Inferior parietal cortex (tissue), 1 donor: ENCODE measurements at regions not wholly inside any gene's neighbourhood (a gene's known extent, or its start where the extent isn't known, plus 50 kb on each side); places are given as distances from the start of the nearest gene placed in this dataset.

Source experiments
- DNase-seq: peaks from one replicate; pipeline ENCODE4 v3.0.0-alpha.2; 2016; ENCODE audit errors: extremely low spot score

GRCh38 chr5:3024554-3024953, 273.1 kb upstream of the IRX2 start:
- no peak for DNase-seq

- no peak for DNase-seq
These were observed 272.6 kb upstream of the IRX2 start for GRCh38 chr5:3024126-3024525.

- no peak for DNase-seq
These were observed 272.2 kb upstream of the IRX2 start for GRCh38 chr5:3023656-3024055.

GRCh38 chr5:3022665-3023064, 271.2 kb upstream of the IRX2 start:
- DNase-seq, result no peak

GRCh38 chr5:3020426-3020825, 268.9 kb upstream of the IRX2 start:
- DNase-seq, result no peak

- DNase-seq, result no peak
These were observed 267.6 kb upstream of the IRX2 start for GRCh38 chr5:3019045-3019444.

GRCh38 chr5:3011764-3012017, 260.2 kb upstream of the IRX2 start:
- DNase-seq, result no peak

- DNase-seq, result no peak
These were observed 259.7 kb upstream of the IRX2 start for GRCh38 chr5:3010953-3011763.

GRCh38 chr5:3010301-3010952, 258.9 kb upstream of the IRX2 start:
- no peak for DNase-seq

- no peak for DNase-seq
These were observed 258.1 kb upstream of the IRX2 start for GRCh38 chr5:3009605-3010004.

GRCh38 chr5:3007577-3007976, 256.1 kb upstream of the IRX2 start:
- DNase-seq, result no peak

GRCh38 chr5:3006961-3007551, 255.6 kb upstream of the IRX2 start:
- DNase-seq, result no peak

GRCh38 chr5:3006526-3006925, 255.0 kb upstream of the IRX2 start:
- DNase-seq, result no peak

- no peak for DNase-seq
These were observed 253.0 kb upstream of the IRX2 start for GRCh38 chr5:3004361-3005080.

- no peak for DNase-seq
These were observed 250.8 kb upstream of the IRX2 start for GRCh38 chr5:3002230-3002629.

GRCh38 chr5:3000631-3001030, 249.2 kb upstream of the IRX2 start:
- DNase-seq, result no peak

- no peak for DNase-seq
These were observed 248.4 kb upstream of the IRX2 start for GRCh38 chr5:2999926-3000325.

GRCh38 chr5:2998106-2998505, 246.6 kb upstream of the IRX2 start:
- no peak for DNase-seq

GRCh38 chr5:2997179-2997578, 245.7 kb upstream of the IRX2 start:
- no peak for DNase-seq

- DNase-seq, result no peak
These were observed 245.2 kb upstream of the IRX2 start for GRCh38 chr5:2996687-2997086.

- DNase-seq, result no peak
These were observed 244.8 kb upstream of the IRX2 start for GRCh38 chr5:2996248-2996647.

- no peak for DNase-seq
These were observed 244.2 kb upstream of the IRX2 start for GRCh38 chr5:2995667-2996066.

- no peak for DNase-seq
These were observed 243.6 kb upstream of the IRX2 start for GRCh38 chr5:2995035-2995434.
